Pancreas (tissue), 10 donors: ENCODE measurements at regions not wholly inside any gene's neighbourhood (a gene's known extent, or its start where the extent isn't known, plus 50 kb on each side); places are given as distances from the start of the nearest gene placed in this dataset.
A peak's percentile ranks its signal among the peaks of the same experiment; 100 is the strongest.

ENCODE experiments used
- ATAC-seq, 4 donors: fragments of 200-7000 bp; cut with Tn5 transposase; one replicate each; pipeline versions ENCODE4 v1.8.0 to v1.9.1; 2020; ENCODE audit warnings: mild to moderate bottlenecking in 4 of 4, moderate library complexity in 4 of 4
- DNase-seq, 6 donors: peaks; one replicate each; pipeline ENCODE4 v3.0.0-alpha.2; 2020
- FAIRE-seq: peaks from 2 replicates; lab custom pipeline; 2012; peaks lifted over from hg19 to GRCh38; lab: Jason Lieb, UNC
- H3K27ac ChIP-seq, 4 donors: fragments of 200-600 bp; sonication (generic); 1 replicate in 3 of 4; 2 replicates in 1 of 4; pipeline versions ENCODE4 v1.5.0 to v1.8.0; 2020
- H3K27me3 ChIP-seq, 4 donors: fragments of 200-600 bp; one replicate each; pipeline ENCODE4 v1.8.0; 2021
- H3K36me3 ChIP-seq, 3 donors: fragments of 200-600 bp; sonication (generic) in 1 of 3; one replicate each; pipeline versions ENCODE4 v1.5.0 to v1.8.0; 2020 to 2021
- H3K4me1 ChIP-seq, 3 donors: fragments of 200-600 bp; one replicate each; pipeline ENCODE4 v1.8.0; 2021
- H3K4me3 ChIP-seq, 4 donors: fragments of 200-600 bp; sonication (generic) in 2 of 4; one replicate each; pipeline versions ENCODE4 v1.5.0 to v1.8.0; 2020 to 2021
- H3K9me3 ChIP-seq, 4 donors: fragments of 200-600 bp; one replicate each; pipeline ENCODE4 v1.8.0; 2021
- WGBS, 2 donors: extraction: QIAGEN DNeasy Blood & Tissue Kit; methylation state at CpG; one replicate each; pipeline ENCODE4 v1.1.7; 2013; 5-methylcytosine and 5-hydroxymethylcytosine counted together
- intact Hi-C, 3 donors: fragments of 100-400 bp; cut with DNase I; formaldehyde crosslinking; loops; one replicate each; pipeline versions ENCODE4 v1.11.1 to v1.14.2; 2022
- TF ChIP-seq, protein P1 (sequence below), 4 donors: fragments of 200-600 bp; sonication (generic) in 3 of 4; IDR thresholded peaks; one replicate each; pipeline versions ENCODE4 v1.5.0 to v1.8.0; 2021; ENCODE audit warnings: antibody characterized with exemption in 4 of 4
- donor health status: healthy with polysubstance abuse.
- donor health status: DM: no; HTN: no; CAD: no; lungs with moderate emphysema.
- donor health status: DM: no; HTN: no; CAD: no.
- donor health status: control.
- donor health status: control.
- donor health status: Bipolar disorder and iron deficiency.
- donor health status: DM: yes; HTN: yes; CAD: no.
- donor health status: DM: no; HTN: no; CAD: no.
- donor health status: DM: no; HTN: no; CAD: no.
- donor health status: DM: yes; HTN: yes; CAD: no.

- no peaks in the 10 kb centered on the region for H3K27me3 ChIP-seq
- DNase-seq (no peak), FAIRE-seq (no peak), ATAC-seq (no peak)
- 70 to 76% methylated on average over 11 of the region's 11 CpGs for WGBS, 2 donors
- H3K9me3 ChIP-seq: no peaks in the 10 kb centered on the region
- H3K27ac ChIP-seq: no peak overlapping the region
- no peaks in the 10 kb centered on the region for H3K36me3 ChIP-seq
- intact Hi-C loops: no loop called here
- H3K4me3 ChIP-seq: no peak overlapping the region
- no peaks in the 10 kb centered on the region for H3K4me1 ChIP-seq
- TF ChIP-seq, protein P1, sequence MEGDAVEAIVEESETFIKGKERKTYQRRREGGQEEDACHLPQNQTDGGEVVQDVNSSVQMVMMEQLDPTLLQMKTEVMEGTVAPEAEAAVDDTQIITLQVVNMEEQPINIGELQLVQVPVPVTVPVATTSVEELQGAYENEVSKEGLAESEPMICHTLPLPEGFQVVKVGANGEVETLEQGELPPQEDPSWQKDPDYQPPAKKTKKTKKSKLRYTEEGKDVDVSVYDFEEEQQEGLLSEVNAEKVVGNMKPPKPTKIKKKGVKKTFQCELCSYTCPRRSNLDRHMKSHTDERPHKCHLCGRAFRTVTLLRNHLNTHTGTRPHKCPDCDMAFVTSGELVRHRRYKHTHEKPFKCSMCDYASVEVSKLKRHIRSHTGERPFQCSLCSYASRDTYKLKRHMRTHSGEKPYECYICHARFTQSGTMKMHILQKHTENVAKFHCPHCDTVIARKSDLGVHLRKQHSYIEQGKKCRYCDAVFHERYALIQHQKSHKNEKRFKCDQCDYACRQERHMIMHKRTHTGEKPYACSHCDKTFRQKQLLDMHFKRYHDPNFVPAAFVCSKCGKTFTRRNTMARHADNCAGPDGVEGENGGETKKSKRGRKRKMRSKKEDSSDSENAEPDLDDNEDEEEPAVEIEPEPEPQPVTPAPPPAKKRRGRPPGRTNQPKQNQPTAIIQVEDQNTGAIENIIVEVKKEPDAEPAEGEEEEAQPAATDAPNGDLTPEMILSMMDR (IDR thresholded peaks at IDR 0.05): no peak
Measured at GRCh38 chr20:56890011-56890410, 260.9 kb downstream of the TFAP2C start.

DNA sequence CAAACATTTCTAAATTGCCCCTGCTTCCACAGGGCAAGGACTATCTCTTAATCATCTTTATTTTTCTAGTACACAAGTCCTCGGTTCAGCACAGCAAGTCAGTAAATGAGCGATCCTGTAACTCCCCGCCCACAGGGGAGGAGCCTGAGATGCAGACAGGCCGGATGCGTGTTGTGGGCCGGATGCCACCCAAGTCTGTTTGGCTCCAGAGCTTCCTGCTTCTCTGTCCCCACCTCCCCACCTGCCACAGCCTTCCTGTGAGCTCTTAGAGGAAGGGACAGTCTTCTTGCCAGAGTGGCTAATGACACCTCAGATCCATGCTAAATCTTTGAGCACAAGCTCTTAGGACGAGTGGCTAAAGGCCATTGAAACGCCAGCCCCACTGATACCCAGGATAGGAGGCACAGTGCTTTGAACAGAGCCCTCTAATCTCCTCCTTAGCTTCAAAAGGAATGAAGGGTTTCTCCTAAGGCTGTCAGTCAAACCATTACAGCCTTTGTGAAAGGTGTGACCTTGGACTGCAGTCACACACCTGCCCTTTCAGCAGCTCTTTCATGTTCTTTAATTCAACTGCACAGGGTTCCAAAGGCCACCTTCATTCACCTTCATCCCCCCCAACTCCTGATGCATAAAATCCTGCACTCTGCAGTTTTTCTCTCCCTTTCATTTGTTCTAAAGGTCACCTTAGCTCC is 264.3 kb downstream of the TFAP2C start:
- no peak overlapping the region for H3K4me3 ChIP-seq
- FAIRE-seq (no peak), ATAC-seq (peak in 3 of 4 donors; percentile 34 to 76 (median 44)), DNase-seq (no peak)
- no peaks in the 10 kb centered on the region for H3K27me3 ChIP-seq
- no peaks in the 10 kb centered on the region for H3K4me1 ChIP-seq
- TF ChIP-seq, protein P1 (IDR thresholded peaks at IDR 0.05): no peak
- intact Hi-C loops: no loop called here
- H3K9me3 ChIP-seq: no peaks in the 10 kb centered on the region
- 32 to 42% methylated on average over 8 of the region's 8 CpGs for WGBS, 2 donors
- no peaks in the 10 kb centered on the region for H3K36me3 ChIP-seq
- H3K27ac ChIP-seq: no peak overlapping the region

DNA sequence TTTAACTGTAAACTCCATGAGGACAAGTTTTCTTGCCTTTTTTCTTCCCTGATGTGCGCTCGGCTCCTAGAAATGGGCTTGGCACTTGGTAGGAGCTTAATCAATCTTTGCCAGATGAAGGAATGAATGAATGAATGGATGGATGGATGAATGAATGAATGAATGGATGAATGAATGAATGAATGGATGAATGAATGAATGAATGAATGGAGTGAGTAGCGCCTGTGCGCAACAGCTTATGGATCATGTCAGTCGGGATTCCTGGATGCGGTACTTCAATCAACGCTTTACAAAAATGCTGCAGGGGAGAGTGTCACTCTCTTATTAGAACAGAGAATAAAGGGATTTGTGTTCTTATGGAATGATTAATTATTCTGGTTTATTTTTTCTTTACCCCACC is 267.3 kb downstream of the TFAP2C start:
- 83 to 85% methylated on average over 7 of the region's 7 CpGs for WGBS, 2 donors
- intact Hi-C loops: no loop called here

DNA sequence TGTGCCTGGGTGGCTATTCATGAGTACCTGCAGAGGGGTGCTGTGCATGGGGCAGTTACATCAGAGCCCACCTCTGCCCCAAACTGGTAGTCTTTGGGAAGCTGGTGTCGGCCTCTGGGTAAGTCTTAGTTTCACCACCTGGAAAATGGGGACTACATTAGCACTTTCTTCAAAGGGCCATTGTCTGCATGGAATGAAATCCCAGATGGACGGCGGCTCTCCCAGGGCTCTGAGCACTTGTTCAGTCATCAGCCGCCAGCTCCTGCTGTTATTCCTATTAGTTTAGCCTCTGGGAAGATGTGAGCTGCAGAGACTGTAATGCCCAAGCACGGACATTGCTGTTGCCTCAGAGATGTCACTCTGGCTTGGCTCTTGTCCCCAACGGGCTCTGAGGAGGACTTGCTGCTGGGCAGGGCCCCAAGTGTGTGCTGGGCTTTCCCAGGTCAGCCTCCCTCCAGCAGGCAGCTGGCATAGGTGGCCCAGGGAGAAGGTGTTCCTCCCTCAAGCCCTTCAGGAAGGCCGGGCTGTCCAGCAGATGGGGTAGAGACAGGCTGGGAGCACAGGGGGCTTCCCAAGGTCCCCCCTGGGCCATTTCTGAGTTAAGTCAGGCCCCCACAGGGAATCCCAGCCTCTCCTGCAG is 268.3 kb downstream of the TFAP2C start:
- intact Hi-C loops: no loop called here
- no peaks in the 10 kb centered on the region for H3K9me3 ChIP-seq
- no peak for ATAC-seq
- H3K4me3 ChIP-seq: no peak overlapping the region
- FAIRE-seq: no peak
- H3K27ac ChIP-seq: no peak overlapping the region
- 53 to 64% methylated on average over 6 to 7 of the region's 7 CpGs for WGBS, 2 donors
- TF ChIP-seq, protein P1 (IDR thresholded peaks at IDR 0.05): no peak
- no peaks in the 10 kb centered on the region for H3K4me1 ChIP-seq
- no peaks in the 10 kb centered on the region for H3K36me3 ChIP-seq
- no peak for DNase-seq
- H3K27me3 ChIP-seq: no peaks in the 10 kb centered on the region

More for the DNA sequence above, 267.3 kb downstream of the TFAP2C start:
- H3K27me3 ChIP-seq: no peaks in the 10 kb centered on the region
- no peaks in the 10 kb centered on the region for H3K9me3 ChIP-seq
- H3K27ac ChIP-seq: no peak overlapping the region
- FAIRE-seq (no peak), DNase-seq (no peak), ATAC-seq (no peak)
- TF ChIP-seq, protein P1 (IDR thresholded peaks at IDR 0.05): no peak
- H3K36me3 ChIP-seq: no peaks in the 10 kb centered on the region
- no peak overlapping the region for H3K4me3 ChIP-seq
- H3K4me1 ChIP-seq: no peaks in the 10 kb centered on the region

- WGBS, 2 donors: 80 to 82% methylated on average over 3 of the region's 3 CpGs
- no peak for ATAC-seq
Measured at GRCh38 chr20:56897958-56898349, 268.8 kb downstream of the TFAP2C start.

More at GRCh38 chr20:56897958-56898349, 268.8 kb downstream of the TFAP2C start:
- no peaks in the 10 kb centered on the region for H3K36me3 ChIP-seq
- no peak for FAIRE-seq
- H3K4me3 ChIP-seq: no peak overlapping the region
- intact Hi-C loops: no loop called here
- TF ChIP-seq, protein P1 (IDR thresholded peaks at IDR 0.05): no peak
- H3K27me3 ChIP-seq: no peaks in the 10 kb centered on the region
- DNase-seq: no peak
- H3K4me1 ChIP-seq: no peaks in the 10 kb centered on the region
- H3K27ac ChIP-seq: no peak overlapping the region
- H3K9me3 ChIP-seq: no peaks in the 10 kb centered on the region
